DOHH2 (cell line): ENCODE measurements at regions not wholly inside any gene's neighbourhood (a gene's known extent, or its start where the extent isn't known, plus 50 kb on each side); places are given as distances from the start of the nearest gene placed in this dataset.

ENCODE experiments used
- CTCF ChIP-seq: fragments of 200-600 bp; sonication (generic); IDR thresholded peaks from one replicate; pipeline ENCODE4 v1.5.1; 2014; ENCODE audit warnings: antibody characterized with exemption, mild to moderate bottlenecking, low read depth, low read length; ENCODE audit not compliant: poor library complexity, severe bottlenecking
- EZH2phosphoT487 ChIP-seq: fragments of 200-600 bp; sonication (generic); IDR thresholded peaks from 2 replicates; pipeline ENCODE4 v1.6.1; 2017; ENCODE audit warnings: borderline replicate concordance, mild to moderate bottlenecking, antibody characterized with exemption, low read length, moderate library complexity, mixed read lengths

GRCh38 chr11:121696177-121696871 is 243.6 kb upstream of the SORL1-AS1 start:
- no peak for TF ChIP-seq CTCF
- TF ChIP-seq EZH2phosphoT487, result no peak
